ENCODE measurements at regions not wholly inside any gene's neighbourhood (a gene's known extent, or its start where the extent isn't known, plus 50 kb on each side); places are given as distances from the start of the nearest gene placed in this dataset.

DNA sequence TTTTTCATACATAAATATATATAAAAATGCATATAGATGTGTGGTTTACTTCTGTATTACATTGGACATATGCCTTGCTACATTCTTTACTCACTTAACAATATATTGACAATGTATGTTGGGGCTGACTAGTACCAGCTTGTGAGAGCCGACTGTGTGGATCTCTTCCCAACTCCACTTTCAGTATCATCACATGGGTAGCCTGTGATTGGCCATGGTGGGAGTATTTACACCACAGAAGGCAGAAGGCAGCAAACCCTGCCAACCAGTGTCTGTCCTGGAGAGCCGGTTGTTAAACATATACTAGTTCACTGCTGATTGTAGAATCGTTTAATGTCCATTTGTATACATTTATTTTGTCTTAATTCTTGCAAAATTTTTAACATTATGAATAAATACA is 638.7 kb downstream of the DHX35 start:
- CTCF ChIA-PET, result no interaction called here
- no peaks in the 10 kb centered on the region for H3K9me3 ChIP-seq (ENCODE audit: control insufficient read depth, insufficient read depth, low read depth, low read length)
- no peak overlapping the region for H3K27ac ChIP-seq (ENCODE audit: extremely low read depth, low read depth, low read length)
- no peak overlapping the region for H3K4me3 ChIP-seq (ENCODE audit: low read depth, low read length)
- POLR2A ChIA-PET, result no interaction called here
- no peaks in the 10 kb centered on the region for H3K4me1 ChIP-seq (ENCODE audit: control insufficient read depth, insufficient read depth, low read length)
- no peaks in the 10 kb centered on the region for H3K36me3 ChIP-seq (ENCODE audit: control insufficient read depth in 2 of 2, insufficient read depth in 1 of 2, low read length in 2 of 2)
- no peak for TF ChIP-seq FEZF1 (tag by site-specific recombination; IDR thresholded peaks at IDR 0.05)
- TF ChIP-seq, protein P1, sequence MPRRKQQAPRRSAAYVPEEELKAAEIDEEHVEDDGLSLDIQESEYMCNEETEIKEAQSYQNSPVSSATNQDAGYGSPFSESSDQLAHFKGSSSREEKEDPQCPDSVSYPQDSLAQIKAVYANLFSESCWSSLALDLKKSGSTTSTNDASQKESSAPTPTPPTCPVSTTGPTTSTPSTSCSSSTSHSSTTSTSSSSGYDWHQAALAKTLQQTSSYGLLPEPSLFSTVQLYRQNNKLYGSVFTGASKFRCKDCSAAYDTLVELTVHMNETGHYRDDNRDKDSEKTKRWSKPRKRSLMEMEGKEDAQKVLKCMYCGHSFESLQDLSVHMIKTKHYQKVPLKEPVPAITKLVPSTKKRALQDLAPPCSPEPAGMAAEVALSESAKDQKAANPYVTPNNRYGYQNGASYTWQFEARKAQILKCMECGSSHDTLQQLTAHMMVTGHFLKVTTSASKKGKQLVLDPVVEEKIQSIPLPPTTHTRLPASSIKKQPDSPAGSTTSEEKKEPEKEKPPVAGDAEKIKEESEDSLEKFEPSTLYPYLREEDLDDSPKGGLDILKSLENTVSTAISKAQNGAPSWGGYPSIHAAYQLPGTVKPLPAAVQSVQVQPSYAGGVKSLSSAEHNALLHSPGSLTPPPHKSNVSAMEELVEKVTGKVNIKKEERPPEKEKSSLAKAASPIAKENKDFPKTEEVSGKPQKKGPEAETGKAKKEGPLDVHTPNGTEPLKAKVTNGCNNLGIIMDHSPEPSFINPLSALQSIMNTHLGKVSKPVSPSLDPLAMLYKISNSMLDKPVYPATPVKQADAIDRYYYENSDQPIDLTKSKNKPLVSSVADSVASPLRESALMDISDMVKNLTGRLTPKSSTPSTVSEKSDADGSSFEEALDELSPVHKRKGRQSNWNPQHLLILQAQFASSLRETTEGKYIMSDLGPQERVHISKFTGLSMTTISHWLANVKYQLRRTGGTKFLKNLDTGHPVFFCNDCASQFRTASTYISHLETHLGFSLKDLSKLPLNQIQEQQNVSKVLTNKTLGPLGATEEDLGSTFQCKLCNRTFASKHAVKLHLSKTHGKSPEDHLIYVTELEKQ (tag by site-specific recombination; IDR thresholded peaks at IDR 0.05; ENCODE audit: borderline replicate concordance), result no peak
- TF ChIP-seq ZNF521 (tag by site-specific recombination; IDR thresholded peaks at IDR 0.05), result no peak
- TF ChIP-seq ZNF585B (tag by site-specific recombination; IDR thresholded peaks at IDR 0.05), result no peak
- no peak for TF ChIP-seq ZNF610 (tag by site-specific recombination; IDR thresholded peaks at IDR 0.05; ENCODE audit: borderline replicate concordance)
- no peak for TF ChIP-seq ZNF747 (tag by site-specific recombination; IDR thresholded peaks at IDR 0.05)
- TF ChIP-seq ZNF146 (tag by site-specific recombination; IDR thresholded peaks at IDR 0.05), result no peak
- TF ChIP-seq ZNF184 (tag by site-specific recombination; IDR thresholded peaks at IDR 0.05), result no peak
- no peak for TF ChIP-seq ZNF335 (tag by site-specific recombination; conservative IDR thresholded peaks at IDR 0.05)
- no peak for TF ChIP-seq ZNF624 (tag by site-specific recombination; IDR thresholded peaks at IDR 0.05)
- TF ChIP-seq, protein P2, sequence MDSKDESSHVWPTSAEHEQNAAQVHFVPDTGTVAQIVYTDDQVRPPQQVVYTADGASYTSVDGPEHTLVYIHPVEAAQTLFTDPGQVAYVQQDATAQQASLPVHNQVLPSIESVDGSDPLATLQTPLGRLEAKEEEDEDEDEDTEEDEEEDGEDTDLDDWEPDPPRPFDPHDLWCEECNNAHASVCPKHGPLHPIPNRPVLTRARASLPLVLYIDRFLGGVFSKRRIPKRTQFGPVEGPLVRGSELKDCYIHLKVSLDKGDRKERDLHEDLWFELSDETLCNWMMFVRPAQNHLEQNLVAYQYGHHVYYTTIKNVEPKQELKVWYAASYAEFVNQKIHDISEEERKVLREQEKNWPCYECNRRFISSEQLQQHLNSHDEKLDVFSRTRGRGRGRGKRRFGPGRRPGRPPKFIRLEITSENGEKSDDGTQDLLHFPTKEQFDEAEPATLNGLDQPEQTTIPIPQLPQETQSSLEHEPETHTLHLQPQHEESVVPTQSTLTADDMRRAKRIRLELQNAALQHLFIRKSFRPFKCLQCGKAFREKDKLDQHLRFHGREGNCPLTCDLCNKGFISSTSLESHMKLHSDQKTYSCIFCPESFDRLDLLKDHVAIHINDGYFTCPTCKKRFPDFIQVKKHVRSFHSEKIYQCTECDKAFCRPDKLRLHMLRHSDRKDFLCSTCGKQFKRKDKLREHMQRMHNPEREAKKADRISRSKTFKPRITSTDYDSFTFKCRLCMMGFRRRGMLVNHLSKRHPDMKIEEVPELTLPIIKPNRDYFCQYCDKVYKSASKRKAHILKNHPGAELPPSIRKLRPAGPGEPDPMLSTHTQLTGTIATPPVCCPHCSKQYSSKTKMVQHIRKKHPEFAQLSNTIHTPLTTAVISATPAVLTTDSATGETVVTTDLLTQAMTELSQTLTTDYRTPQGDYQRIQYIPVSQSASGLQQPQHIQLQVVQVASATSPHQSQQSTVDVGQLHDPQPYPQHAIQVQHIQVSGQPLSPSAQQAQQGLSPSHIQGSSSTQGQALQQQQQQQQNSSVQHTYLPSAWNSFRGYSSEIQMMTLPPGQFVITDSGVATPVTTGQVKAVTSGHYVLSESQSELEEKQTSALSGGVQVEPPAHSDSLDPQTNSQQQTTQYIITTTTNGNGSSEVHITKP (tag by site-specific recombination; IDR thresholded peaks at IDR 0.05), result no peak
- TF ChIP-seq, protein P3, sequence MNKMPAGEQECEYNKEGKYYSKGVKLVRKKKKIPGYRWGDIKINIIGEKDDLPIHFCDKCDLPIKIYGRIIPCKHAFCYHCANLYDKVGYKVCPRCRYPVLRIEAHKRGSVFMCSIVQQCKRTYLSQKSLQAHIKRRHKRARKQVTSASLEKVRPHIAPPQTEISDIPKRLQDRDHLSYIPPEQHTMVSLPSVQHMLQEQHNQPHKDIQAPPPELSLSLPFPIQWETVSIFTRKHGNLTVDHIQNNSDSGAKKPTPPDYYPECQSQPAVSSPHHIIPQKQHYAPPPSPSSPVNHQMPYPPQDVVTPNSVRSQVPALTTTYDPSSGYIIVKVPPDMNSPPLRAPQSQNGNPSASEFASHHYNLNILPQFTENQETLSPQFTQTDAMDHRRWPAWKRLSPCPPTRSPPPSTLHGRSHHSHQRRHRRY (tag by site-specific recombination; IDR thresholded peaks at IDR 0.05), result no peak
- no peak for TF ChIP-seq WT1 (tag by site-specific recombination; IDR thresholded peaks at IDR 0.05)

DNA sequence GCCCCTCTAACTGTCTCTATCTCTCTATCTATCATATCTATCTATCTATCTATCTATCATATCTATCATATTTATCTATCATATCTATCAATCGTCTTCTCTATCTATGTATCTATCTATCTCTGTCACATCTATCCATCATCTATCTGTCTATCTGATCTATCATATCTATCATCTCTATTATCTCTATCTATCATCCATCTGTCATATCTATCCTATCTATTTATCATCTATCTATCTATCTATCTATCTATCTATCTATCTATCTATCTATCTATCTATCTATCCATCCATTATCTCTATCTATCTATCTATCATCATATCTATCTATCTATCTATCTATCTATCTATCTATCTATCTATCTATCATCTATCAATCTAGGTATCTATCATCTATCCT is 638.0 kb downstream of the DHX35 start:
- CTCF ChIA-PET, result no interaction called here
- POLR2A ChIA-PET, result no interaction called here
- H3K27ac ChIP-seq (ENCODE audit: extremely low read depth, low read depth, low read length), result no peak overlapping the region
- TF ChIP-seq ZNF366 (tag by site-specific recombination; conservative IDR thresholded peaks at IDR 0.05) (peak; percentile 37; the same call in 1 of the 2 replicates), ZNF621 (tag by site-specific recombination; IDR thresholded peaks at IDR 0.05) (no peak)
- no peak overlapping the region for H3K4me3 ChIP-seq (ENCODE audit: low read depth, low read length)
- no peaks in the 10 kb centered on the region for H3K9me3 ChIP-seq (ENCODE audit: control insufficient read depth, insufficient read depth, low read depth, low read length)
- H3K4me1 ChIP-seq (ENCODE audit: control insufficient read depth, insufficient read depth, low read length), result no peaks in the 10 kb centered on the region
- H3K36me3 ChIP-seq (ENCODE audit: control insufficient read depth in 2 of 2, insufficient read depth in 1 of 2, low read length in 2 of 2), result no peaks in the 10 kb centered on the region

DNA sequence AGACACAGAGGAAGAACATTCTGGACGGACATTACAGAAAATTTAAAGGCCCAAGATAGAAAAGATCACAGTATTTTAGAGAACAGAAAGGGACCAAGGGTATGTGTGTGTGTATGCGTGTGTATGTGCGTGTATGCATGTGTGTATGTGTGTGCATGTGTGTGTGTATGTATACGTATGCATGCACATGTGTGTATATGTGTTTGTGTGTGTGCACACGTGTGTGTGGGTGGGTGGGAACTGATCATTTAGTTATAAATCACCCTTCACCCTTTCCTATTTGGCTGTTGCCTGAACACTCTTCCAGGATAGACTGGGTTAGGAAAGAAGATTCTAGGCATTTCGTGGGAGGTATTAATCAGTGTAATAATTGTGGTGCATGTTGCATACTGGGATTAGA is 634.4 kb downstream of the DHX35 start:
- H3K4me1 ChIP-seq (ENCODE audit: control insufficient read depth, insufficient read depth, low read length), result no peaks in the 10 kb centered on the region
- H3K36me3 ChIP-seq (ENCODE audit: control insufficient read depth in 2 of 2, insufficient read depth in 1 of 2, low read length in 2 of 2), result no peaks in the 10 kb centered on the region
- POLR2A ChIA-PET, result no interaction called here
- H3K27ac ChIP-seq (ENCODE audit: extremely low read depth, low read depth, low read length), result no peak overlapping the region
- no peaks in the 10 kb centered on the region for H3K9me3 ChIP-seq (ENCODE audit: control insufficient read depth, insufficient read depth, low read depth, low read length)
- no peak overlapping the region for H3K4me3 ChIP-seq (ENCODE audit: low read depth, low read length)
- TF ChIP-seq, protein P4, sequence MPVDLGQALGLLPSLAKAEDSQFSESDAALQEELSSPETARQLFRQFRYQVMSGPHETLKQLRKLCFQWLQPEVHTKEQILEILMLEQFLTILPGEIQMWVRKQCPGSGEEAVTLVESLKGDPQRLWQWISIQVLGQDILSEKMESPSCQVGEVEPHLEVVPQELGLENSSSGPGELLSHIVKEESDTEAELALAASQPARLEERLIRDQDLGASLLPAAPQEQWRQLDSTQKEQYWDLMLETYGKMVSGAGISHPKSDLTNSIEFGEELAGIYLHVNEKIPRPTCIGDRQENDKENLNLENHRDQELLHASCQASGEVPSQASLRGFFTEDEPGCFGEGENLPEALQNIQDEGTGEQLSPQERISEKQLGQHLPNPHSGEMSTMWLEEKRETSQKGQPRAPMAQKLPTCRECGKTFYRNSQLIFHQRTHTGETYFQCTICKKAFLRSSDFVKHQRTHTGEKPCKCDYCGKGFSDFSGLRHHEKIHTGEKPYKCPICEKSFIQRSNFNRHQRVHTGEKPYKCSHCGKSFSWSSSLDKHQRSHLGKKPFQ (tag by site-specific recombination; IDR thresholded peaks at IDR 0.05), result no peak
- TF ChIP-seq ZNF48 (tag by site-specific recombination; IDR thresholded peaks at IDR 0.05), result no peak
- no peak for TF ChIP-seq MYNN (tag by site-specific recombination; IDR thresholded peaks at IDR 0.05; ENCODE audit: borderline replicate concordance)
- TF ChIP-seq, protein P5, sequence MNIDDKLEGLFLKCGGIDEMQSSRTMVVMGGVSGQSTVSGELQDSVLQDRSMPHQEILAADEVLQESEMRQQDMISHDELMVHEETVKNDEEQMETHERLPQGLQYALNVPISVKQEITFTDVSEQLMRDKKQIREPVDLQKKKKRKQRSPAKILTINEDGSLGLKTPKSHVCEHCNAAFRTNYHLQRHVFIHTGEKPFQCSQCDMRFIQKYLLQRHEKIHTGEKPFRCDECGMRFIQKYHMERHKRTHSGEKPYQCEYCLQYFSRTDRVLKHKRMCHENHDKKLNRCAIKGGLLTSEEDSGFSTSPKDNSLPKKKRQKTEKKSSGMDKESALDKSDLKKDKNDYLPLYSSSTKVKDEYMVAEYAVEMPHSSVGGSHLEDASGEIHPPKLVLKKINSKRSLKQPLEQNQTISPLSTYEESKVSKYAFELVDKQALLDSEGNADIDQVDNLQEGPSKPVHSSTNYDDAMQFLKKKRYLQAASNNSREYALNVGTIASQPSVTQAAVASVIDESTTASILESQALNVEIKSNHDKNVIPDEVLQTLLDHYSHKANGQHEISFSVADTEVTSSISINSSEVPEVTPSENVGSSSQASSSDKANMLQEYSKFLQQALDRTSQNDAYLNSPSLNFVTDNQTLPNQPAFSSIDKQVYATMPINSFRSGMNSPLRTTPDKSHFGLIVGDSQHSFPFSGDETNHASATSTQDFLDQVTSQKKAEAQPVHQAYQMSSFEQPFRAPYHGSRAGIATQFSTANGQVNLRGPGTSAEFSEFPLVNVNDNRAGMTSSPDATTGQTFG (tag by site-specific recombination; IDR thresholded peaks at IDR 0.05; ENCODE audit: borderline replicate concordance), result no peak
- CTCF ChIA-PET, result no interaction called here

Data from HEK293 (cell line).